ENCODE measurements at regions not wholly inside any gene's neighbourhood (a gene's known extent, or its start where the extent isn't known, plus 50 kb on each side); places are given as distances from the start of the nearest gene placed in this dataset.

DNA sequence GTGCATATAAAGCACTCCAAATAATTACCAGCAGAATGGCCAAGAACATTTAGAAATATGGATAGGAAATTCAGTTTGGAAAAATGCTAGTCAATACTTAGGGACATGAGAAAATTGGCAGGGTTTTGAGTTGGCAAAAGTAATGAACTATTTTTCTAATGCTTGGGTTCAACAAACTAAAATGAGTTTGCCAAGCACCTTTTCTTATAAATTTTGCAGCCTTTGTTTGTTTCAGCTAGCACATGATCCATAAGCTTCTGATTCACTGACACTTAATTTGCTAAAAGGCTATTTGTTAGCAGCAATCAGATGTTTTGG is 324.8 kb downstream of the QKI start:
- TF ChIP-seq CTCF (IDR thresholded peaks at IDR 0.05; ENCODE audit: insufficient read depth, low read length, poor library complexity, severe bottlenecking) (no peak), EZH2phosphoT487 (conservative IDR thresholded peaks at IDR 0.05; ENCODE audit: low read length) (no peak)
